ENCODE measurements at regions not wholly inside any gene's neighbourhood (a gene's known extent, or its start where the extent isn't known, plus 50 kb on each side); places are given as distances from the start of the nearest gene placed in this dataset.

- TF ChIP-seq, protein P1, sequence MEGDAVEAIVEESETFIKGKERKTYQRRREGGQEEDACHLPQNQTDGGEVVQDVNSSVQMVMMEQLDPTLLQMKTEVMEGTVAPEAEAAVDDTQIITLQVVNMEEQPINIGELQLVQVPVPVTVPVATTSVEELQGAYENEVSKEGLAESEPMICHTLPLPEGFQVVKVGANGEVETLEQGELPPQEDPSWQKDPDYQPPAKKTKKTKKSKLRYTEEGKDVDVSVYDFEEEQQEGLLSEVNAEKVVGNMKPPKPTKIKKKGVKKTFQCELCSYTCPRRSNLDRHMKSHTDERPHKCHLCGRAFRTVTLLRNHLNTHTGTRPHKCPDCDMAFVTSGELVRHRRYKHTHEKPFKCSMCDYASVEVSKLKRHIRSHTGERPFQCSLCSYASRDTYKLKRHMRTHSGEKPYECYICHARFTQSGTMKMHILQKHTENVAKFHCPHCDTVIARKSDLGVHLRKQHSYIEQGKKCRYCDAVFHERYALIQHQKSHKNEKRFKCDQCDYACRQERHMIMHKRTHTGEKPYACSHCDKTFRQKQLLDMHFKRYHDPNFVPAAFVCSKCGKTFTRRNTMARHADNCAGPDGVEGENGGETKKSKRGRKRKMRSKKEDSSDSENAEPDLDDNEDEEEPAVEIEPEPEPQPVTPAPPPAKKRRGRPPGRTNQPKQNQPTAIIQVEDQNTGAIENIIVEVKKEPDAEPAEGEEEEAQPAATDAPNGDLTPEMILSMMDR (IDR thresholded peaks at IDR 0.05) = no peak
- DNase-seq = no peak
- Histone ChIP-seq H3K4me1 (ENCODE audit: insufficient read depth, low read length) (no peaks in the 10 kb centered on the region), H3K27ac (ENCODE audit: low read depth in 1 of 2, low read length in 2 of 2) (no peak overlapping the region), H3K9me3 (ENCODE audit: control insufficient read depth in 1 of 2, insufficient read depth in 1 of 2, low read length in 2 of 2) (peaks cover 0 to 4% of the 10 kb centered on the region in 2 experiments), H3K27me3 (ENCODE audit: control insufficient read depth in 1 of 2, insufficient read depth in 2 of 2, low read length in 2 of 2) (no peaks in the 10 kb centered on the region), H3K36me3 (ENCODE audit: insufficient read depth, low read length) (no peaks in the 10 kb centered on the region), H3K4me3 (ENCODE audit: low read length) (no peak overlapping the region)
- H3K4me1 Mint-ChIP-seq (ENCODE audit: low read depth) = no peaks in the 10 kb centered on the region
- ChIA-PET POLR2A (no interaction called here), CTCF (no interaction called here)
- no peaks in the 10 kb centered on the region for H3K27me3 Mint-ChIP-seq
- no peak overlapping the region for H3K27ac Mint-ChIP-seq
- ATAC-seq (ENCODE audit: poor library complexity) = no peak
- intact Hi-C loops (cut with DNase I, micrococcal nuclease) = no loop called here
- H3K4me3 Mint-ChIP-seq = no peak overlapping the region
- peaks cover 10% of the 10 kb centered on the region for H3K9me3 Mint-ChIP-seq
- H3K36me3 Mint-ChIP-seq (ENCODE audit: low read depth) = no peaks in the 10 kb centered on the region
These were observed 835.5 kb upstream of the GCFC2 start for GRCh38 chr2:76546207-76546606.

DNA sequence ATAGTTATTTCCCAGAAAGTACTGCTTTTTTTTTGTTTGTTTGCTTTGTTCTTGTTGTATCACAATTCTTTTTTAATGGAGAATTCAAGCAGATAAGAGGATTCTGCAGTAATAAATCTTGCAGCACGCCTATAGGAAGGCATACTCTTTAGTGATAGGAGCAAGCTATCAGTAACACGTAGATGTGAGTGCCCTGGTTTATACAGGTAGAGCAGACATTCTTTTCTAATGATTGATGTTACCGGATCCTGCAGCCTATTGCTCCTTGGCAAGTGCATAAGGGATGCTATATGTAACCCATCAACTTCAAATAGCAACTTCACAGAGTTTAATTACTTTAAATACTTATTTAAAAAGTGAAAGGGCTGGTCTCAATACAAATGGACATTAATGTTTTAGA lies 834.2 kb upstream of the GCFC2 start:
- H3K4me1 ChIP-seq (ENCODE audit: insufficient read depth, low read length) = no peaks in the 10 kb centered on the region
- POLR2A ChIA-PET = no interaction called here
- H3K4me1 Mint-ChIP-seq (ENCODE audit: low read depth) = no peaks in the 10 kb centered on the region
- TF ChIP-seq, protein P1 (IDR thresholded peaks at IDR 0.05) = no peak
- no peak overlapping the region for H3K27ac ChIP-seq (ENCODE audit: low read depth in 1 of 2, low read length in 2 of 2)
- H3K27me3 ChIP-seq (ENCODE audit: control insufficient read depth in 1 of 2, insufficient read depth in 2 of 2, low read length in 2 of 2) = no peaks in the 10 kb centered on the region
- H3K36me3 Mint-ChIP-seq (ENCODE audit: low read depth) = no peaks in the 10 kb centered on the region
- H3K27me3 Mint-ChIP-seq = no peaks in the 10 kb centered on the region
- H3K9me3 ChIP-seq (ENCODE audit: control insufficient read depth in 1 of 2, insufficient read depth in 1 of 2, low read length in 2 of 2) = peaks cover 0 to 4% of the 10 kb centered on the region in 2 experiments
- ATAC-seq (ENCODE audit: poor library complexity) (no peak), DNase-seq (no peak)
- H3K9me3 Mint-ChIP-seq = peaks cover 4% of the 10 kb centered on the region
- H3K36me3 ChIP-seq (ENCODE audit: insufficient read depth, low read length) = no peaks in the 10 kb centered on the region
- H3K4me3 ChIP-seq (ENCODE audit: low read length) = no peak overlapping the region
- intact Hi-C loops (cut with DNase I, micrococcal nuclease) = no loop called here
- no peak overlapping the region for H3K27ac Mint-ChIP-seq
- CTCF ChIA-PET = no interaction called here
- no peak overlapping the region for H3K4me3 Mint-ChIP-seq

GRCh38 chr2:76517574-76517909 lies 806.8 kb upstream of the GCFC2 start:
- ChIA-PET CTCF (no interaction called here), POLR2A (no interaction called here)
- ATAC-seq (ENCODE audit: poor library complexity) = no peak
- no peak overlapping the region for H3K4me3 Mint-ChIP-seq
- Histone ChIP-seq H3K27me3 (ENCODE audit: control insufficient read depth in 1 of 2, insufficient read depth in 2 of 2, low read length in 2 of 2) (no peaks in the 10 kb centered on the region), H3K36me3 (ENCODE audit: insufficient read depth, low read length) (no peaks in the 10 kb centered on the region), H3K4me1 (ENCODE audit: insufficient read depth, low read length) (no peaks in the 10 kb centered on the region), H3K4me3 (ENCODE audit: low read length) (no peak overlapping the region), H3K9me3 (ENCODE audit: control insufficient read depth in 1 of 2, insufficient read depth in 1 of 2, low read length in 2 of 2) (peaks cover 0 to 4% of the 10 kb centered on the region in 2 experiments), H3K27ac (ENCODE audit: low read depth in 1 of 2, low read length in 2 of 2) (no peak overlapping the region)
- H3K27ac Mint-ChIP-seq = no peak overlapping the region
- no peak for DNase-seq
- H3K36me3 Mint-ChIP-seq (ENCODE audit: low read depth) = no peaks in the 10 kb centered on the region
- no peaks in the 10 kb centered on the region for H3K27me3 Mint-ChIP-seq
- H3K9me3 Mint-ChIP-seq = peaks cover 10% of the 10 kb centered on the region
- TF ChIP-seq, protein P1 (IDR thresholded peaks at IDR 0.05) = no peak
- intact Hi-C loops (cut with DNase I, micrococcal nuclease) = no loop called here
- H3K4me1 Mint-ChIP-seq (ENCODE audit: low read depth) = no peaks in the 10 kb centered on the region
